Prostate gland (tissue), 2 donors: ENCODE measurements at regions not wholly inside any gene's neighbourhood (a gene's known extent, or its start where the extent isn't known, plus 50 kb on each side); places are given as distances from the start of the nearest gene placed in this dataset.
"Not testable (repeated sequence)": the region's sequence is repeated elsewhere in the genome, so short reads cannot be mapped to it uniquely, and the experiment has no call there.

ENCODE experiments used
- DNase-seq: peaks from one replicate; pipeline ENCODE4 v3.0.0-alpha.2; 2019; ENCODE audit warnings: low spot score
- H3K27ac ChIP-seq, 2 donors: fragments of 200-600 bp; sonication (generic); 2 replicates each; pipeline ENCODE4 v1.5.1; 2017 to 2019
- H3K27me3 ChIP-seq: fragments of 200-600 bp; sonication (generic); replicated peaks from 2 replicates; pipeline ENCODE4 v1.5.1; 2019; ENCODE audit not compliant: insufficient read depth
- H3K36me3 ChIP-seq, 2 donors: fragments of 200-600 bp; sonication (generic); 1 replicate in 1 of 2; 2 replicates in 1 of 2; pipeline versions ENCODE4 v1.5.1 to v1.8.1; 2017 to 2019
- H3K4me1 ChIP-seq: fragments of 200-600 bp; sonication (generic); replicated peaks from 2 replicates; pipeline ENCODE4 v1.5.1; 2019
- H3K4me3 ChIP-seq, 2 donors: fragments of 200-600 bp; sonication (generic); 2 replicates each; pipeline ENCODE4 v1.5.1; 2017 to 2019
- H3K9me3 ChIP-seq: fragments of 200-600 bp; sonication (generic); 2 replicates; pipeline ENCODE4 v1.5.1; 2017
- CTCF ChIP-seq, 4 experiments: fragments of 200-600 bp in 2 of 4; fragments of 450-650 bp in 2 of 4; sonication (generic) in 2 of 4; IDR thresholded peaks; 1 replicate in 3 of 4; 2 replicates in 1 of 4; pipeline ENCODE4 v1.5.1; 2016 to 2019; ENCODE audit warnings: antibody characterized with exemption in 4 of 4, mild to moderate bottlenecking in 2 of 4, moderate library complexity in 2 of 4
- POLR2A ChIP-seq: fragments of 450-650 bp; IDR thresholded peaks from one replicate; pipeline ENCODE4 v1.6.1; 2016; ENCODE audit warnings: antibody characterized with exemption, mild to moderate bottlenecking
- POLR2AphosphoS5 ChIP-seq: sonication (generic); formaldehyde crosslinking; IDR thresholded peaks from one replicate; pipeline ENCODE4 v1.6.1; 2017; ENCODE audit warnings: antibody characterized with exemption
- WGBS: methylation state at CpG from one replicate; pipeline ENCODE4 v1.1.5; 2018; 5-methylcytosine and 5-hydroxymethylcytosine counted together
- intact Hi-C: fragments of 100-400 bp; cut with DNase I; formaldehyde crosslinking; loops from one replicate; pipeline ENCODE4 v1.14.2; 2022

- no peaks in the 10 kb centered on the region for H3K4me1 ChIP-seq
- no peaks in the 10 kb centered on the region for H3K9me3 ChIP-seq
- H3K27me3 ChIP-seq, result no peaks in the 10 kb centered on the region
- intact Hi-C loops, result no loop called here
- H3K27ac ChIP-seq, result no peak overlapping the region
- DNase-seq, result no peak
- no peak overlapping the region for H3K4me3 ChIP-seq
- 83% methylated on average over 1 of the region's 1 CpG for WGBS
- H3K36me3 ChIP-seq, result no peaks in the 10 kb centered on the region
- TF ChIP-seq CTCF (IDR thresholded peaks at IDR 0.05), result no peak
- TF ChIP-seq POLR2AphosphoS5, result no peak
- no peak for TF ChIP-seq POLR2A
These were observed 54.4 kb upstream of the LGR5 start for GRCh38 chr12:71385155-71385554.

GRCh38 chr12:71376711-71377355 is 62.8 kb upstream of the LGR5 start:
- H3K27ac ChIP-seq, H3K36me3 ChIP-seq, H3K4me3 ChIP-seq, H3K9me3 ChIP-seq, intact Hi-C loops, DNase-seq, H3K4me1 ChIP-seq, H3K27me3 ChIP-seq: not testable (repeated sequence)
- 97% methylated on average over 36 of the region's 45 CpGs for WGBS

GRCh38 chr12:71371122-71371521 is 68.5 kb upstream of the LGR5 start:
- 49% methylated on average over 2 of the region's 2 CpGs for WGBS
- Histone ChIP-seq H3K27ac (no peak overlapping the region), H3K27me3 (no peaks in the 10 kb centered on the region), H3K4me3 (no peak overlapping the region), H3K4me1 (no peaks in the 10 kb centered on the region), H3K9me3 (no peaks in the 10 kb centered on the region), H3K36me3 (no peaks in the 10 kb centered on the region)
- no peak for DNase-seq
- TF ChIP-seq CTCF (IDR thresholded peaks at IDR 0.05), result no peak
- TF ChIP-seq POLR2AphosphoS5, result no peak
- TF ChIP-seq POLR2A, result no peak
- intact Hi-C loops, result no loop called here

- Histone ChIP-seq H3K4me1 (no peaks in the 10 kb centered on the region), H3K27ac (no peak overlapping the region), H3K9me3 (no peaks in the 10 kb centered on the region), H3K4me3 (no peak overlapping the region), H3K36me3 (no peaks in the 10 kb centered on the region), H3K27me3 (no peaks in the 10 kb centered on the region)
- 91% methylated on average over 1 of the region's 1 CpG for WGBS
- intact Hi-C loops, result no loop called here
- no peak for DNase-seq
- TF ChIP-seq POLR2A (no peak), CTCF (IDR thresholded peaks at IDR 0.05) (no peak), POLR2AphosphoS5 (no peak)
These were observed 79.6 kb upstream of the LGR5 start for GRCh38 chr12:71360013-71360412.

- Histone ChIP-seq H3K9me3 (no peaks in the 10 kb centered on the region), H3K4me1 (no peaks in the 10 kb centered on the region), H3K27ac (no peak overlapping the region), H3K36me3 (no peaks in the 10 kb centered on the region), H3K4me3 (no peak overlapping the region), H3K27me3 (no peaks in the 10 kb centered on the region)
- intact Hi-C loops, result no loop called here
- WGBS, result 62% methylated on average over 1 of the region's 1 CpG
- DNase-seq, result no peak
- TF ChIP-seq POLR2A (no peak), CTCF (IDR thresholded peaks at IDR 0.05) (no peak), POLR2AphosphoS5 (no peak)
These were observed 83.0 kb upstream of the LGR5 start for GRCh38 chr12:71356569-71356968.
